GM19467 (cell line): ENCODE measurements at regions not wholly inside any gene's neighbourhood (a gene's known extent, or its start where the extent isn't known, plus 50 kb on each side); places are given as distances from the start of the nearest gene placed in this dataset.
A peak's percentile ranks its signal among the peaks of the same experiment; 100 is the strongest.

ENCODE experiments used
- ATAC-seq: cut with Tn5 transposase; IDR thresholded peaks from one replicate; pipeline ENCODE4 v1.9.1; 2021; ENCODE audit warnings: mild to moderate bottlenecking, moderate library complexity; ENCODE audit not compliant: unreplicated experiment

GRCh38 chr1:56357927-56358690 lies 221.3 kb downstream of the PLPP3 start:
- no peak for ATAC-seq

DNA sequence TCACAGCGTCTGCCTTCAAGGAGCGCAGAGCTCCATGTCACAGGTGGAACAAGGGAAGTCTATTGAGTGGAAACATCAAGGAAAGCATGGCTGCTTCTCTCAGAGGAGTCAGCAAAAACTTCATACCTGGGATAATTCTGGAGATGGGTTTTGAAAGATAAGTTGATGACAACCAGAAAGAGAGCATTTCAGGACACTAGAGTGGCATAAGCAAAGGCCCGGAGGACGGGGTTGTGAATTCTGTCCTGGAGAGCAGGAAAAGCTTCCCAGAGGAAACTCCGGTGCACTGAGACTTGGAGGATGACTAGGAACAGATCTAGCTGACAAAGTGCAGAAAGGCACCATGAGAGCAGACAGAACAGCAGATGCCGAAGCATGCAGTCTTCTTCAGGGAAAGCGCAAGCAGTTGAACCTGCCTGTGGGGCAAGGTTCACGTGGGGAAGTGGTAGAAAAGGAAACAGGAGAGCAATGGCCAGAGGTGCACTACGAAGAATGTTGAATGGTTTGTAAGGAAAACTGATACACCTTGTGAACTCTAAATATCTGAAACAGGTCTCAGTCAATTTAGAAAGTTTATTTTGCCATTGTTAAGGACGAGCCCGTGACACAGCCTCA lies 222.9 kb downstream of the PLPP3 start:
- ATAC-seq = no peak

DNA sequence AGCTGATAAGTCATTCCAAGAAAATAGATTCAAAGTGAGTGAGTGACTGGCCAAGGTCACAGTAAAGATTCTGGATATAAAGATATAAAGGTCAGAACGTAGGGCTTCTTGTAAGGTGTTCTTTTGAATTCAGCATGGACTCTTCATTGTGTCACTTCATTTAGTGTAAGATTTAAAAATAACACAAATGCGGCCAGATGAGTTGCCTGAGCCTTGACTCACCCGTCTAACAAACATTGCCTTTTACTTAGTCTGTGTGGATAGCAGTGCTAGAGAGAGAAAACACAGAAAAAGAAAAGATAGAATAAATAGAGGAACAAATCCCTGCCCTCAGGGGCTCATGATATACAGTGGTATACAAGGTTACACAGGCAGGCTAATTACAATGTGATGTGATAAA lies 223.4 kb downstream of the PLPP3 start:
- no peak for ATAC-seq

GRCh38 chr1:56355422-56355821 lies 223.9 kb downstream of the PLPP3 start:
- ATAC-seq = no peak

- ATAC-seq = no peak
Observed at GRCh38 chr1:56345831-56346230, 233.5 kb downstream of the PLPP3 start.

DNA sequence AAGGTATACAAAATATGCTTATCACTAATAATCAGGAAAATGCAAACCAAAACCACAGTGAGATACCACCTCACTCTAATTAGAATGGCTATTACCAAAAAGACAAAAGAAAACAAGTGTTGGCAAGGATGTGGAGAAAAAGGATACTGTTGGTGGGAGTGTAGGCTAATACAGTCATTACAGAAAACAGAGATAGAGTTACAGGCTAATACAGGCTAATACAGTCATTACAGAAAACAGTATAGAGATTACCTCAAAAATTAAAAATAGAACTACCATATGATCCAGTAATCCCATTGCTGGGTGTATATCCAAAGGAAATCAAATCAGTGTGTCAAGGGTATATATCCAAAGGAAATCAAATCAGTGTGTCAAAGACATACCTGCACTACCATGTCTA lies 238.4 kb downstream of the PLPP3 start:
- no peak for ATAC-seq

DNA sequence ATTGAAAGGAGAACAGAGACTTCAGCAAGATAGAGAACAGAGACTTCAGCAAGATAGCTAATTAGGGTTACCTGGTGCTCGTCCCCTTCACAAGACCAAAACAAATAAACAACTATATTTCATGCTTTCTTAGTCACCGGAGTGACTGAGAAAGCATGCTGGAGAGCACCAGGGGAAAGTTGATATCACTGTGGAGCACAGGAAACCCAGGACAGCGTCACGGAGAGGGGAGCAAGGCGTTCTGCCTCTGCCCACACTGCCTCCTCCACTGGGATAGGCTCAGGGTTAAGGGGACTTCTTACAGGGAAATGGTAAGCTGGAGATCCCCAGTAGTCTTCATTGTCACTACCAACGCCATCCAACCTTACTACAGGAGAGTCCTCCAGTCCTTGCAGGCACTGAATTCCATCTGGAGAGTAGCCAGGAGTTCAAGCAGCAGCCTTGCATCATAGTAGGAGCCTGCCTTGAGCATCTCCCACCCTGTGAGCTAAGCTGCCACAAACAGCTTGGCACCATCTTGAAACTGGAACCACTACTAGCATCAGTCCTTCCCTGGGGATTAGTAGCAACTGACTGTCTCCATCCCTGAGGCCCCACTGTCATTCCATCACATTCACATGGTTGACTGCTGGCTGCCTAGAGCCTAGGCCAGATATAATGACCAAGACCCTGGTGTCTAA lies 239.4 kb downstream of the PLPP3 start:
- no peak for ATAC-seq

- ATAC-seq = no peak
Observed at GRCh38 chr1:56339093-56339492, 240.3 kb downstream of the PLPP3 start.

- no peak for ATAC-seq
Observed at GRCh38 chr1:56336982-56337381, 242.4 kb downstream of the PLPP3 start.

- ATAC-seq = no peak
Observed at GRCh38 chr1:56335394-56335793, 244.0 kb downstream of the PLPP3 start.

GRCh38 chr1:56334047-56334446 lies 245.3 kb downstream of the PLPP3 start:
- no peak for ATAC-seq

DNA sequence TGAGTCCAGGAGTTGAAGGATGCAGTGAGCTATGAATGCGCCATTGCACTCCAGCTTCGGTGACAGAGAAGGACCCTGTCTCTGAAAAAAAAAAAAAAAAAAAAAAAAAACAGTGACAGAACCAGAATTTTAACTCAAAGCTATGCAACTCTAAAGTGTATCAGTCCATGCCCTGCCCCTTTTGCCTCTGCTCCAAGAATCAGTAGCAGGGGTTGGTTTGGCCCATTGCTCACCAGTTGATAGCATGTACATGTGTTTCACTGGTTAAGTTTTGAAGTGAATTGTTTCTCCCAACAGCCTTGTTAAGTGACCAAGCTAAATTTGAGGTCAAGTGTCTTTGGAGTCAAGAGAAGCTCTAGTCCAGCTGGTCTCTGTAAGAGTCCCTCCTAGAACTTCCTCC lies 245.9 kb downstream of the PLPP3 start:
- no peak for ATAC-seq

GRCh38 chr1:56331892-56332567 lies 247.3 kb downstream of the PLPP3 start:
- ATAC-seq = no peak

DNA sequence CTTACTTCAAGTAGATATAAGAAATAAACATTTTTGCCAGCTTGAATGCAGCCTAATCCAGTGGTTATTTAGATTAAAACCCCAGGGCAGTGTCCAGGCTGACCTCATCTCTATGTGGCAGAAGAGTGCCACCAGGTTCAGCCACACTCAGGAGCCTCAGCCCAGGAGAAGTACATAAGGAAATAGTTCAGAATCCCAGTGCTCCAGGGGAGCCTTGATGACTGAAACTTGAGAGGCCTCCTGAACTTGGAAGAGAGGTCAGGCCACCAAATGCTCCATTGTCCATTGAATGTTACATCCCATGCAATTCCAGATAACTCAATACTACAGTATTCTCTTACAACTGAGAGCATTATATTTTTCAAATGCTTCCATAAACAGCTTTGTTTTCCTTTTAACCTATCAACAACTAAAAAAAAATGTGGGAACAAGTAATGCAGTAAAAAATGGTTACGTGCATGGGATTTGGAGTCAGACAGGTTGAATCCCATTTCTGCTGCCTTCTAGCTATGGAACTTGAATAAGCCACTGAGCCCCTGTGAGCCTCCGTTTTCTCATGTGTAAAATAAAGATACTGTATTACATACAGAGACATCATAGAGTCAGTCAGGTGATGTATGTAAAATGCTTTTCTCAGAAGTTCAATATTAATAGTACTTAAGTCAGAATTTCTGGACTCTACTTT lies 248.0 kb downstream of the PLPP3 start:
- ATAC-seq = no peak

- ATAC-seq = peak; percentile 92
Observed at GRCh38 chr1:56330391-56331026, 248.9 kb downstream of the PLPP3 start.

GRCh38 chr1:56329970-56330369 lies 249.4 kb downstream of the PLPP3 start:
- ATAC-seq = no peak

DNA sequence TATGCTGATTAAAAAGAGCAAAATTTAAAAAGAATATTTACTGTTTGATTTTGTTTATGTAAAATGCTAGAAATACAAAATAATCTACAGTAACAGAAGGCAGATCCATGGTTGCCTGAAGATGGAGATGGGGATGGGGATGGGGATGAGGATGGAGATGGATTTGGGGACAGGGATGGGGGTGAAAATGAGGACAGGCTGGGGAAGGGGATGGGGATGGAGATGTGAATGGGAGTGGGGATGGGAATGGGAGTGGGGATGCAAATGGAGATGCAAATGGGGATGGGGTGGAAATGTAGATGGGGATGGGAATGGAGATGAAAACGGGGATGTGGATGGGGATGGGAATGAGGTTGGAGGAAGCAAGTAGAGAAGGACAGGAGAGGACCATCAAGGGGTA lies 252.2 kb downstream of the PLPP3 start:
- ATAC-seq = no peak

GRCh38 chr1:56326056-56326455 lies 253.3 kb downstream of the PLPP3 start:
- no peak for ATAC-seq

DNA sequence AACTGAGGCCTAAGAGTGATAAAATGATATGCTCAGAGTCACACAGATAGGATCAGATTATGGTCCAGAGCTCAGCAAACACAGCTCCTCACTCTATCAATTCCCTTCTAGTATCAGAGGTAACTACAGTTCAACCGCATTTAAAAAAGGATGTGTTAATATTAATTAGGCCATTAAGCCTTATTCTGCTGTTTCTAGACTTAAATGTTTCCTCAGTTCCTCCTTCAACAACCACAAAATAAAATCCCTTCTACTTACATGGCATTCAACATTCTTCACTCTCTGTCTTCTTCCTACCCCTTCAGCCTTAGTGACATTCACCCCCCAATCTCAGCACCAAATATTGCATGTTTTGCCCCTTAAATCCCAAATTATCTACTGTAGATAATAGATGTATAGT lies 254.9 kb downstream of the PLPP3 start:
- ATAC-seq = no peak

DNA sequence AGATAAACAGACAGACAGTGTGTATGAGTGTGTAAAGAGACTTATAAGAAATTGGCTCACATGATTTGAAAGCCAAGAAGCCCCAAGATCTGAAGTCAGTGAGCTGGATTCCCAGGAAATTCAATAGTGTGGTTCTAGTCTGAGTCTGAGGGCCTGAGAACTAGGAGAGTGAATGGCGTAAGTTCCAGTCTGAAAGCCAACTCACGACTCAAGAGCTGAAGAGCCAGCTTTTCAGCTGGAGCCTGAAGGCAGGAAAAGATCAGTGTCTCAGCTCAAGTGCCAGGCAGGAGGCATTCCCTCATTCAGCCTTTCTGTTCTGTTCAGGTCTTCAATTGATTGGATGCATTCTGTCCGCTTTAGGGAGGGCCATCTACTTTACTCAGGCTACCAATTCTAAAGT lies 257.2 kb downstream of the PLPP3 start:
- ATAC-seq = no peak

GRCh38 chr1:56321150-56321490 lies 258.2 kb downstream of the PLPP3 start:
- ATAC-seq = no peak
